HT-29 (cell line): ENCODE measurements at regions not wholly inside any gene's neighbourhood (a gene's known extent, or its start where the extent isn't known, plus 50 kb on each side); places are given as distances from the start of the nearest gene placed in this dataset.
"Not testable (repeated sequence)": the region's sequence is repeated elsewhere in the genome, so short reads cannot be mapped to it uniquely, and the experiment has no call there.

Source experiments
- DNase-seq: peaks from one replicate; pipeline ENCODE4 v3.0.0-alpha.2; 2015; ENCODE audit warnings: low spot score

DNA sequence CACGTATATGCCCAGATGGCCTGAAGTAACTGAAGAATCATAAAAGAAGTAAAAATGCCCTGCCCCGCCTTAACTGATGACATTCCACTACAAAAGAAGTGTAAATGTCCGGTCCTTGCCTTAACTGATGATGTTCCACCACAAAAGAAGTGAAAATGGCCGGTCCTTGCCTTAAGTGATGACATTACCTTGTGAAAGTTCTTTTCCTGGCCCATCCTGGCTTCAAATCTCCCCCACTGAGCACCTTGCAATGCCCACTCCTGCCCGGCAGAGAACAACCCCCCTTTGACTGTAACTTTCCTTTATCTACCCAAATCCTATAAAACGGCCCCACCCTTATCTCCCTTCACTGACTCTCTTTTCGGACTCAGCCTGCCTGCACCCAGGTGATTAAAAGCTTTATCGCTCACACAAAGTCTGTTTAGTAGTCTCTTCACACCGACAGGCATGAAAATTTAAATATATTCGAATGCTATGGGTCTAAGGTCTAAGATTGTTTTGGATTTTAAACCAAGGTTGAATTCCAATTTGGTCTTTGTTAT, 329.3 kb upstream of the POT1 start:
- not testable (repeated sequence) for DNase-seq

DNA sequence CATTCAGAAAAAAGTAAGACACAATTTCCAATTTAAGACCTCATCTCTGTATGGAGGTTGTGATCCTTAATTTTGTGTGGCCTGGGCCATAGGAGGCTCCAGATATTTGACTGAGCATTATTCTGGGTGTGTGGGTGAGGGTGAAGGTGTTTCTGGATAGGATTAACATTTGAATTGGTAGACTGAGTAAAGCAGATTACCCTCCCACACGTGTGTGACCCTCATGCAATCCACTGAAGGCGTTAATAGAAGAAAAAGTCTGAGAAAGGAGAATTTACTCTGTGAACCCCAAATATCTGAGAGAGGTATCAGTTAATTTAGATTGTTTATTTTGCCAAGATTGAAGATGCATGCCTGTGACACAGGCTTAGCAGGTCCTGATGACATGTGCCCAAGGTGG, 328.0 kb upstream of the POT1 start:
- DNase-seq, result no peak

DNA sequence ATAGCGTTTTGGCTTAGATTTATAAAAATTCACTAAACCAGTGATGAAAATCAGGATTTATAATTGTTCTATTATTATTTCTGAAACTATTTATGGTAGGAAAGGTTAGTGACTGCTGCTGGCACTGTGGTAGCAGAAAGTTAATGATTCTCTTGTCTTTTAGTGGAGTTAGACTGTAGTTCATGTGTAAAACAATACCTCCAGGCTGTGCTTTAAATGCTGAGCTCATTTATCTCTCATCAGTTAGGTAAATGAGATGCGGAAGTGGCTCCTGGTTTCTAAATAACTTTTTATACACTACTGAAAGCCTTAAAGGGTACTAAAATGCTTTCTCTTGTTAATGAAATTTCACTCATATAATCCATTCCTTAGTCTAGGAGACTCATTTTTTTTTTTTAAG, 326.8 kb upstream of the POT1 start:
- DNase-seq, result no peak

DNA sequence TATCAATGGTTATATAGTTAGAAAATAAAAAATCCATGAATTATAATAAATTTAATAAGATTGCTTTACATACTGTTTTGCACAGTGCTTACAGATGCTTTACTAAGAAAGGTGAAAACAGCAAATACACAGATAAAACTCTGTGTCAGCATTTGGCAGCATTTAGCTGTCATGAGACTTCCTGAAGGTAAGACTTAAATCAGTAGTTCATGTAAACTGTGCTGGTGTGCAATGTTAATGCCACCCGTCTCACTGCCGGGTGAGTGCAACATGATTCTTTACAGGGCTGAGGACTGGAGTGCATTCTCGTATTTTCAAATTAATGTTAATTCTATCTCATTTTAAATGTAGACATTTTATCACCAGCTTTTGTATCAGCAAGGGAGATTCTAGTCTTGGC, 326.2 kb upstream of the POT1 start:
- no peak for DNase-seq

DNA sequence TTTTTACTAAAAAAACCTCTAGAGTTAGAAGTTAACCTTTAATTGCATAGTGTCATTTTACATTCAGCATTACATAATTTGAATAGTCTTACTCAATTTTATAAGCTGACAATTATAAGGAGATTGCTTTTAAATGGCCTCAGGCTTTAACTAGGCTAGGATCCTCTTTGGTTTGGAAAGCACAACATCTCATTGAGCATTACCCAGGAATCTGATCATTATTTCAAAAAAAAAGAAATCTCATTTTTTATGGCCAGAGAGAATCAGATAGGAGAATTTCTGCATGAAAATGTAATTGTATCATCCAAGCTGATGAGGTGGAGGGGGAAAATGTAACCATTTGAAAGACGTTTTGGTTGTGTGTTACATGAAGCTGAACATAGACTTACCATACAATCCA, 324.9 kb upstream of the POT1 start:
- no peak for DNase-seq

DNA sequence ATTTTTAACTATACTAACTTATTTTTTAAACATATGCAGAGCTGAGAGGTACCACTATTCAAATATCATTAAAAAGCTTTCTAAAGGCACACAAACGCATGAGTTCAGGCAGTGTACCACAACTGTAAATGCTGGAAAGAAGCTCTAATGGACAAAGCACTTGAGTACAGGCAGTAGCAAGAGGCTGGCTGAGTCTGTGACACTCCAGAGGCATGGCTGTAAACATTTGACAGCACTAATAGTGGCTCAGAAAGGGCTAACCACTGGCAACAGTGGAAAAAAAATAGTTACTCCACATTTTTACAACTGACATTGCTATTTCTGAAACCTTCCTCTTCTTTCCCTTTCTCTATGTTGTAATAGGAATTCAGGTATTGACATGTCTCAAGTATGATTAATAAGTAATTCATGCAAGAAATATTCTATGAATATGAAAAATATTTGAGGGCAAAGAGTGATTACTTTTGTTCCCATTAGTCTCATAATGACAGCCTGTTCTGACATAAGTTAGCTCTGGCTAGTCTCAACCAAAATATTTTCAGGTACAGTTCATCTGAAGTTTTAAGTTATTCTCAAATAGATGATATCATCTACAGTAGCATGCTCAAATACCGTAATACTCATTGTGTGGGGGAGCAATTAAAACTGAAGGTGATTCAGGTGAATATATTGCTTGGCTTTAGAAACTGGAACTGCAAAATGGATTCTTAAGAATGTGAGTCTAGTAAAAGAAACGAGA, 324.0 kb upstream of the POT1 start:
- no peak for DNase-seq

DNA sequence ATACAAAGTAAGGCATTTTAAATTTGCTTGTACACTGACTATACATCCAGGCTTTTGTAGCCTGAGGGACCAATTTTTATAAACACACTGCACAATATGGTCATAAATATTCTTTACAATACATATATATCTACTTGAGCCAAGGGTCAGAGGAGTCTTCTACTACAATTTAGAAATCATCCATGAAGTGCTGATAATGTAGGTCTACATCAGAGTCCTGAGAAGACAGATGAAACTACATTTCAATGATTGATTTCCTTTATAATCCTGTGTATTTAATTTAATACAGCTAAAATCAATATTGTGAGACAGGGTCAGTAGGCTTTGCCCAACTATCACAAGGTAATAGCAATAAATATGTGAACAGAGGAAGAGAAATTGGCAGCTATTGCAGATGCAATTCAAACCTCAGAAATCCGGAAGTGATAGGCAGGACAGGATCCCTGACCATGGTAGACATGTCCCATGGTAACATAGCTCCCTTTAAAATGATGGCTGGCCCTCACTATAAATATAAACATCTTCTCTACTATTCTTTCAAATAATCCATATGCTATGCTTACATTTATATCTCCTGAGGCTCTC, 318.0 kb upstream of the POT1 start:
- no peak for DNase-seq

DNA sequence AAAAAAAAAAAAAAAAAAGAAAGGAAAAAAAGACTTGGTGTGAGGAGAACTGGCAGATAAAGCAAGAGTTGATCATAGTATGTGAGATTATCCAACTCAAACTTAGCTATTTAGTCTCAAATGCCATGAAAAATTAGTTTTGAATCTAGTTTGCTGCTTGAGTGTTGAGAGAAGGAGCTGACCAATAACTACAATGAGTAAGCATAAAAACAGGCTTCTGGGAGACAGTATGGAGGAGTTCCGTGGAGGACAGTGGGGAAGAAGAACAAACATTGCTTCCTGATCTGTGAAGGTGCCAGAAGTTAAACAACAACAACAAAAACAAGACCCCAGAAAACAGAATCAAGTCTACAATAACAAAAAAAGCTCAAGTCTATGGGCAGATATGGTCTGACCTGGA, 317.1 kb upstream of the POT1 start:
- no peak for DNase-seq

DNA sequence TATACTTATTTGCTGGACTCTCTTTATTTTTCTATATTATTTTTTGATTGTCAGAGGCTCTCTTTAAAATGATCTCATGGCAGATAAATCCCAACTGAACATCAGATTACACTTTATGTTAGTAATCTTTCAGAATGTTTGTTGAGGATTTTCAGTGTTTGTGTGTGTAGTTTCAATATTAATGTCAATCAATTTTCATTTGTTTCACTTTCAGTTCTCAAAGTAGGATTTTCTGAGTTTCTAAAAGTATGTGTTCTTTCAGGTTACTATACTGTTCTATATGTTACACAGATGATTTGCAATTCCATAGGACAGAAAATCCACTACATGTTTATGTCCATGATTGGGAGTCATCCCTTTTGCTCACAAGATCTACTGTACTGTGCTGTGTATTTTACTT, 311.9 kb upstream of the POT1 start:
- no peak for DNase-seq

DNA sequence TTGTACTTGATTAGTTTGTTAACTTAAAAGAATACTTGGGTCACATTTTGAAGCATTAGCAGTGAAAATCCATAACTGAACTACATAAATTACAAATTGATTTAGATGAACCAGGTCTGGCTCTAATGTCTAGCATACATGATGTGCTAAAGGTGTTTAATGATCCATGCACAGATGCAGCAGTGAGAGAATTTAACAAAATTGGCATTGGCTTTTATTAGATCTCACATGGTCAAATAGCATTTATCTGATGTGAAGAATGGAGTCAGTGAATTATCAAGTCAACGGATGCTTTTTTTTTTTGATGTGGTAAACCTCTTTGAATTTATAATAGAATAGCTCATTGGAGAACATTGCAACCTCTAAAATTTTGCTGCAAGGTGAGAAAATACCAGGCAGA, 293.0 kb upstream of the POT1 start:
- no peak for DNase-seq

DNA sequence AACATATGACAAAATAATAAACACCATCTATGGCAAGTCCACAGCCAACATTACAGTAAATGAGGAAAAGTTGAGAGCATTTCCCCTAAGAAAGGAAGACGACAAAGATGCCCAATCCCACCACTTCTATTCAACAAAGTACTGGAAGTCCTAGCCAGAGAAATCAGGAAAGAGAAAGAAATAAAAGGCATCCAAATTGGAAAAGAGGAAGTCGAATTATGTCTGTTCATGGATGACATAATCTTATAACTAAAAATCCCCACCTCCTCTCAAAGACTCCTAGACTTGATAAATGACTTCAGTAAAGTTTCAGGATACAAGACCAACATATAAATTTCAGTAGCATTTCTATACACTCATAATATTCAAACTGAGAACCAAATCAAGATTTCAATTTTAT, 288.5 kb upstream of the POT1 start:
- no peak for DNase-seq

DNA sequence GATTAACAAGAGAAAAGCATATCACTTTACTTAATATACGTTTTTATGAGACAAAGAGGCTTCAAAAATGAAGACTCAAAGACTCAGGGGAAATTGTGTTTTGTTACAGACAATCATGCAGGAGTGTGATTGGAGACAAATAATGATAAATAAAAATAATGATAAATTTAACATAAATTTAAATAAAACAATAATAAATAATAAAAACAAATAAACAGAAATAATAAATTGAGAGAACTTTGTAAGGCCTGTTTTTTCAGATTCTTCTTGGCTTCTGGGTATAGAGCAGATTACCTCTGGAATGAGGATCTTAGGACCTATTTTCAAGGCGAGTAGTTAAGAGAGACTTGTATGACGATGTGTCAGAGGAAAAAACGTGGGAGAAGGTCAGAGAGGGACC, 271.4 kb upstream of the POT1 start:
- no peak for DNase-seq

DNA sequence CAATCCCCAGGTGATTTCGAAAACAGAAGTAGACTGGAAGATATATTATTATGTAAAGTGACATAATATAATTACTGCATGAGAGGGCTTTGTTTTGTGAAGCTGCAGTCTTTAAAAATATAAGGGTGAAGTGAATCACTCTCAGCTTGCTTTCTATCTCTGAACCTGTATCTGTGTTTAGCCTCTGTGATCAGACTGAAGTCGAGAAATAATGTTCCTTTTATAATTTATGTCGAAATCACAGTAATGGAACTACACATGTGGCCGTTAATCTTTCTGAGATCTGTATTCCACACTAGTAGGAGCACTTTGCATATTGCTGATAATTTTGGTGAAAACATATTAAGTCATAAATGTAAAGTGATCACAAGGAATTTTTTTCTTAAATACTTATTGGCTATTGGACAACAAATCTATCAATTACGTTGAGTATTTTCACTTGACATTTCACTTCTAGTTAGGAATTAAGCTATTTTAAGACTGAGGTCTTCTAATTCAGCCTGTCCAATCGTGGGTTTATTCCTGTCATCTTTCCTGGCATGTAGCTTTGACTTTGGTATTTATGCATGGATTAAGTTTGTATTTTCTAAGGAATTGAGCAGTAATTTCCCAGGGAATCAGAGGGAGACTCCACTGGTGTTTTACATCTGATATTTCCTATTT, 268.2 kb upstream of the POT1 start:
- DNase-seq, result no peak

DNA sequence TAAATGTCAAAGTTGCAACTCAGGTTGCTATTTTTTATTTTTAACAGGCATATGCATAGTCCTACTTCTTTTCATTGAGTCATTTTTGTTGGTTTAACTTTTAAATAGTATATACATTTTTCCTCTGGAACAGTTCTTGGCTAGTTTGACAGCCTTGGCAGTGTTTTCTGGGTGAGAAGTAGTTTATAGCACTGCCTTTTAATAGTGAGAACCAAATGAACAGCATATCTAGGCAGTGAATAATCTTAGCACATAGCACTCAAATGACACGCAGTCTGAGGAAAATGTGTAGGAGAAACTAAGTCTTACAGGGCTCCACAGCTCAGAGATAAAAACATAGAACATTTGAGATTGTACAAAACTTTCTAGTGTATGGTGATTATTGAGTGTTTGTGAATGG, 265.5 kb upstream of the POT1 start:
- no peak for DNase-seq

DNA sequence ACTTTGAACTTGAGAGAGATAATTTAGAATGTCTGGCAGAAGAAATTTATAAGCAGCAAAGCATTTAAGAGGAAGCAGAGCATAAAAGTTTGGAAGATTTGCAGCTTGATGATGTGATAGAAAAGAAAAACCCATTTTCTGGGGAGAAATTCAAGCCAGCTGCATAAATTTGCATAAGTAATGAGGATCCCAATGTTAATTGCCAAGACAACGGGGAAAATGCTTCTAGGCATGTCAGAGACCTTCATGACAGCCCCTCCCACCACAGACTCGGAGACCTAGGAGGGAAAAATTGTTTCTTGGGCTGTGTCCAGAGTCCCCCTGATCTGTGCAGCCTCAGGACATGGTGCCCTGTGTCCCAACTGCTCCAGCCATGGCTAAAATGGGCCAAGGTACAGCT, 263.6 kb upstream of the POT1 start:
- DNase-seq, result no peak

DNA sequence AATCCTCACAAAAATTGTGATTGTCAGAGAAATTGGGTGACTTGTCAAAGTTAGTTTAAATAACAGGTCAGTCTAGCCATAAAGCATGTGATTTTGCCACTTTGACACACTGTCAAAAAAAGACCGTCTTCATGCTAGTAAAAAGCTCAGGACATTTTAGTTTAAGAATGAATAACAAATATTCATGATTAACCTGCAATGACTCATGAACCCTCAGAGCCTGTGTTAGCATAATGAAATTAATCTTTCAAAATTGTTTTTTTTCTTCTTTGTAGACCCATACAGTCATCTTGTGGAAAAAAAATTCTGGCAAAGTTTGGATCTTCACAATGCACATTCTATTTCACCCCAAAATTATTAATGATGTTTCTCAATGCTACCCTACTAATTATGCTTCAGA, 255.2 kb upstream of the POT1 start:
- DNase-seq, result no peak

DNA sequence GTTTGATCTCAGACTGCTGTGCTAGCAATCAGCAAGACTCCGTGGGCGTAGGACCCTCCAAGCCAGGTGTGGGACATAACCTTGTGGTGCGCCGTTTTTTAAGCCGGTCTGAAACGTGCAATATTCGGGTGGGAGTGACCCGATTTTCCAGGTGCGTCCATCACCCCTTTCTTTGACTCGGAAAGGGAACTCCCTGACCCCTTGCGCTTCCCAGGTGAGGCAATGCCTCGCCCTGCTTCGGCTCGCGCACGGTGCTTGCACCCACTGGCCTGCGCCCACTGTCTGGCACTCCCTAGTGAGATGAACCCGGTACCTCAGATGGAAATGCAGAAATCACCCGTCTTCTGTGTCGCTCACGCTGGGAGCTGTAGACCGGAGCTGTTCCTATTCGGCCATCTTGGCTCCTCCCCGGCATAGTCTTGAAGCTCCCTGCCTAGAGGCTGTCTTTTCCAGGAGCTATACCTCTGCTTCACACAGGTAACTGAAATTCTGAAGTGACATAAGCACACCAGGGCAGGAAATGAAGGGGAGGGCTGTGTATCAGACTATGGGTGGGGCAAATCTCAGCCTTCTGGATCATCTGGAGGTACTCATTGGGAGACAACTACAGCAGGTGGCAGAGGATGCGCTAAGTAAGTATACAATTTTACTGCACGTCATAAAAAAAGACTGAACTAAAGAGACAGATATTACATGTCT, 252.1 kb upstream of the POT1 start:
- not testable (repeated sequence) for DNase-seq

DNA sequence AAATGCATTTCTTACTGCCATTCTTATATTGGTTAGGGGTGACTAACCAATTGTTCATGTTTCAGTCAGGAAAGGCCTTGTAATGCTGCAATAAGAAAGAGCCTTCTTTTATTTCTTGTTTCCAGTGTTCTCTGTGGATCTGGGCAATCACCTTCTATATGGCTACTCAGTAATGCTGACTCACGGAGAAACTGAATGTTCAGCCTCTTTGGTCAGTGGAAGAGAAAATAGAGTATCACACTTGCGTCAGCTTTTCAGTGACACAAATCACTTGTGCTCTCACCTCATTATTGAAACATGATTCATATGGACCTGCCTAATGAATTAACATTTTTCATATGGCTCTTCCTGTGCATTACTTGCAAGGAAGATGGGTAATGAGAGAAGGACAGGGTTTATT, 243.9 kb upstream of the POT1 start:
- DNase-seq, result no peak

DNA sequence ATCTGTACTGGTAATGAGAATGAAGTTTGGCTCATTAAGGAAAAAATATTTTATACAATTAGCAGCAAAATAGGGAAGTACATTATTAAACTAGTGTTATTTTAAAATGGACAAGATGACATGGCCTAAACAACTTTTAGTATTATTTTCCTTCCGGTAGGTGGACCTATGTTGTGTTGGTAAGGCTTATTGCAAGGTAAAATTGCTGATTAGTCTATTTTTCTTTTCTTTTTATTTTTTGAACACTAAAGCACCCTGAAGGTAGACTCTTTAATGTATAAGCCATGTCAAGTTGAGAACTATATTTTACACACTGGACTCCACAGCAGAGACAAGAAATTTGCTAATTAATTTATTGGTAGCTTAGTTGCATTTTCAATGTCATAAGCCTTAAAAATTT, 239.5 kb upstream of the POT1 start:
- DNase-seq, result no peak

DNA sequence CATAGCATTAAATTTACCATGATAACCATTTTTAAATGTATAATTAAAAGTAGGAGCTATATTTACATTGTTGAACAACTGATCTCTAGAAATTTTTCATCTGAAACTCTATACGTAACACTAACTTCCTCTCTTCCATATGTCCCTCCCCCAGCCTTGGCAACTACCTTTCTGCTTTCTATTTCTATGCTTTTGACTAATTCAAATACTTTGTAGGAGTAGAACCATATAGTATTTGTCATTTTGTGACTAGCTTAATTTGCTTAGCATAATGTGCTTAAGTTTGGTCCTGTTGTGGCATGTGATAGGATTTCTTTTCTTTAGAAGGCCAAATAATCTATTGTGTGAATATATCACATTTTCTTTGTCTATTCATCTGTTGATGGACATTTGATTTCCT, 225.3 kb upstream of the POT1 start:
- no peak for DNase-seq

DNA sequence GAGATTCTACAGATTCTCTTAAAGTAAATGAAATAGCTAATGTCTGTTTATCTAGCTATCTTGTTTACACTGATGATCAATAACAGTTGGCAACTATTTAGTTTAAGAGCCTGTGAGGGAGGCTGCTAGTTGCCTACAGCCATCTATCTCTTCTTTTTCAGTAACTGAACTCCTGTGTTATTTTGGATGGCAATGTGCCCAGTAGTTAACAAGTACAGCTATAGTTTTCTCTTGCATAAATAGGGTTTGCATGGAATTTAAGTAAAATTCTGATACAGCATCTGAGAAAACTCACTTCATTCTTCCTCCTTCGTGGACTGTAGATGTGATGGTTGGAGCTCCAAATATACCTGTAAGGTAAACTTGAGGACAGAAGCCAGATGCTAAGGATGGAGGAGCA, 219.5 kb upstream of the POT1 start:
- DNase-seq, result no peak

DNA sequence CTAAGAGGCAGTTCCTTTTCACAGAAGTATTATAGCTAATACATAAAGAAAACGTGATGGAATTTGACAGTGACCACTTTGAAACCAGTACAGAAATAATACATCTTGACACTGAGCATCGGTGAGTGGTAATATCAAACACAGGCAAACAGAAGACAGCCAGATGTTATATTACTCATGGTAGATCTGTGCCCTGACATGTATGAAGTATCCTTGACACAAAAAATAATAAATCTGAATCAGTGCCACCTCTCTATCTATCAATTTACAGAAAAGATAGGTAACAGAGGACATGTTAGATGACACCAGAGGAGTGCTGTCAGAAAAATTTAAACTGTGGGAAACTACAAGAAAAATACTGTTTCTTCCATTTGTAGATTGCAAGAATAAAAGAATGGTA, 217.4 kb upstream of the POT1 start:
- DNase-seq, result no peak
